B cell (primary cell): ENCODE measurements at regions not wholly inside any gene's neighbourhood (a gene's known extent, or its start where the extent isn't known, plus 50 kb on each side); places are given as distances from the start of the nearest gene placed in this dataset.

Experiments
- EZH2 ChIP-seq: IDR thresholded peaks from 2 replicates; pipeline ENCODE4 v1.6.1; 2012; ENCODE audit warnings: borderline replicate concordance, low read depth, mild to moderate bottlenecking, moderate library complexity, low read length; ENCODE audit not compliant: insufficient read depth, poor library complexity, severe bottlenecking
- TF ChIP-seq, protein P1 (sequence below): fragments of 200-600 bp; IDR thresholded peaks from one replicate; pipeline ENCODE4 v1.8.0; 2022; ENCODE audit warnings: antibody characterized with exemption, mild to moderate bottlenecking

- TF ChIP-seq EZH2: no peak
- TF ChIP-seq, protein P1, sequence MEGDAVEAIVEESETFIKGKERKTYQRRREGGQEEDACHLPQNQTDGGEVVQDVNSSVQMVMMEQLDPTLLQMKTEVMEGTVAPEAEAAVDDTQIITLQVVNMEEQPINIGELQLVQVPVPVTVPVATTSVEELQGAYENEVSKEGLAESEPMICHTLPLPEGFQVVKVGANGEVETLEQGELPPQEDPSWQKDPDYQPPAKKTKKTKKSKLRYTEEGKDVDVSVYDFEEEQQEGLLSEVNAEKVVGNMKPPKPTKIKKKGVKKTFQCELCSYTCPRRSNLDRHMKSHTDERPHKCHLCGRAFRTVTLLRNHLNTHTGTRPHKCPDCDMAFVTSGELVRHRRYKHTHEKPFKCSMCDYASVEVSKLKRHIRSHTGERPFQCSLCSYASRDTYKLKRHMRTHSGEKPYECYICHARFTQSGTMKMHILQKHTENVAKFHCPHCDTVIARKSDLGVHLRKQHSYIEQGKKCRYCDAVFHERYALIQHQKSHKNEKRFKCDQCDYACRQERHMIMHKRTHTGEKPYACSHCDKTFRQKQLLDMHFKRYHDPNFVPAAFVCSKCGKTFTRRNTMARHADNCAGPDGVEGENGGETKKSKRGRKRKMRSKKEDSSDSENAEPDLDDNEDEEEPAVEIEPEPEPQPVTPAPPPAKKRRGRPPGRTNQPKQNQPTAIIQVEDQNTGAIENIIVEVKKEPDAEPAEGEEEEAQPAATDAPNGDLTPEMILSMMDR: no peak
Measured at GRCh38 chr5:56564541-56565282, 250.6 kb upstream of the MAP3K1 start.
